MV-4-11 (cell line): ENCODE measurements at regions not wholly inside any gene's neighbourhood (a gene's known extent, or its start where the extent isn't known, plus 50 kb on each side); places are given as distances from the start of the nearest gene placed in this dataset.
"Not testable (repeated sequence)": the region's sequence is repeated elsewhere in the genome, so short reads cannot be mapped to it uniquely, and the experiment has no call there.

ENCODE experiments used
- DNase-seq: peaks from one replicate; lab custom pipeline; 2025; lab: John Stamatoyannopoulos, UW

DNA sequence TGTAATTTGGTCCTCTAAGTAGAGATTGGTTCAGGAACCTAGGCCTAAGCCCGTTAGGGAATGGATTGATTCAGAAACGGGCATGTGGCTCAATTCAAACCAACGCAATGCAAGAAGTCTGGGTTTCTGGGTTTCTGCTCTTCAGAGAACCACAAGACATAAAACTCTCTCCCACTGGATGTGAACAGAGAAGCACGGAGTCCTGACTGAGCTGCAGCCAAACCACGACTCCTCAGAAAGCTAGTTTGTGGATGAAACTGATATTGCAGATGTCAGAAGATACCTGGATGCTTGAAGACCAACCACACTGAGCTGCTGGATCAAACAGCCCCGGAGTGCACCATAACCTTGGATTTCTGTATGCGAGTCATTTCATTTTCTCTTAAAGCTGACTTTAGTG is 50.0 kb downstream of the SOD2 start:
- DNase-seq: no peak

DNA sequence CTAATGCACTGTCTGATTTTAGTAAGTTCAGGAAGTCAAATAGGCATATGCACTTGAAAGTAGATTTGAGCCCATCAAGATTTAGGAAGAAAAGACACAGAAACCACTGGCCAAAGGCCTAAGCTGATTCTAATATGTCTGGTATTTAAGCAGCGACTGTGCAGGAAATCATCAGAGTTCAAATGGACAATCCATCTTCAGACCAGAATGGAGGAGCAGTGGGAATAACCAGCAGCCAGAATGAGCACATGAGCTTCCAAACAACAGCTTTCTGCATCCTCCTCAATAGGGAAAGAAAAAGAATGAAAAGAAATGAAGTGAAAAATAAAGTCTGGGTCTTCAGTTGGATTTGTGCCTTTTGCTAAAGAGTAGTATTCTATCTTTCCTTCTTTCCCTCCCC is 50.6 kb downstream of the SOD2 start:
- no peak for DNase-seq

DNA sequence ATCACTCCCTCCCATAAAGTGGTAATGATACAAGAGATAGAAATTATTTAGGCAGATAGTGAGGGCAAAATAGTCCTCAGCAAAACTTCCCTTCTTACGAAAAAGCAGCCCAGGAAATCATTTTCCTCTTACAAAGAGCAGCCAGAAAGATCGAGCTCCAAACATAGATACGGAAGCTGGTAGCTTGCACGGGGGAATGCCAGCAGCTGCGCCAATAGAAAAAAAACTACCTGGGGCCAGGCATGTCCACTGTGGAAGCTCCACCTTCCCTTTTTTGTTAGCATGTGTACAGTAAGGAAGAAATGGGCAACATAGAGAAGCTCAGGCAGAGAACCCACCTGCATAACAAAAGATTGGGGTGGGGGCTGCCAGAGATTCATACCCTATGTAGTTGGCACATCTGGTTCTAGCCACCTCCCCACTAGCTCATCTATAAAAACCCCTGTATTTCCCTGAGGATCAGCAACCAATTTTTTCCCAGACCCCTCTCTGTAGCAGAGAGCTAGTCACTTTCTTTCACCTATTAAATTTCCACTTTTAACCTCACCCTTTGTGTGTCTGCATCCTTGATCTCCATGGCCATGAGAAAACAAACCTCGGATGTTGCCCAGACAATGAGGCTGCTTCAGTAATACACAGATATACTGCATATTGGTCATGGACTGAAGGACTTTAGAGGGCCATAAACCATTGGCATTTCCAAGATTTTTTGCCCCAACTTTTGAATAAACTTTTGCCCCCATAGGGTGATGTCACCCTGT is 52.1 kb downstream of the SOD2 start:
- DNase-seq: no peak

DNA sequence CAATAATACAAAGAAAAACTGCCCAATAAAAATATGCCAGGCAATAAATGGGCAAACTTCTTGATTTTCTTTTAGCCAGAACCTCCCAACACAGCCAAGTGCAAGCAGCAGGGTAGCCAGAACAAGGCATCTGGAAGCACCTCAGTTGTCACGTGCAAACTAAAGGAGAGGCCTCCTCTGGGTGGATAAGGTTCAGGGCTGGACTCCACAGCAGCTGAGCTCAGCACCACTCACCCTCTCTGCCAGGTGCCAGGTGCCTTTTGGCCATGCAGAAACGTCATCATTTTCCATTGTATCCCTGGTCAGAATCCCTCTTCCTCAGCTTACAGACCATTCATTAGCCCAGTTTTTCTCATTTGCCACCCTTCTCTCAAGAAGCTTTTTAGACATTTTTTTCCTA is 52.7 kb downstream of the SOD2 start:
- DNase-seq: no peak

DNA sequence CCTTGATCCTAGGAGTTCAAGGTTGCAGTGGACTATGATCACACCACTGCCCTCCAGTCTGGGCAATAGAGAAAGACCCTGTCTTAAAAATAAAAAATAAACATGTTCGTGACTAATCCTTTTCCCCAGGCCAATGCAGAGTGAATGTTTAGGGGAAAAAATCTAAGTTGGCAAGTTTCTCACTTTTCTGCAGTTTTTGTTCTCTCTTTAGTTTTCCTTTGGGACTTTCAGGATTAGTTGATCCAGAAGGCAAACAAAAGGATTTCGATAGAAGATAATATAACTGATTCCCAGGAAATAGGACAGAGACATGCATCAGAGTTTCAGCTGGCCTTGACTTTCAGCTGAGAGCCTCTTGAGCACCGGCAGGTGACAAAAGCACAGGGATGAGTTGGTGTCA is 53.3 kb downstream of the SOD2 start:
- DNase-seq: no peak

DNA sequence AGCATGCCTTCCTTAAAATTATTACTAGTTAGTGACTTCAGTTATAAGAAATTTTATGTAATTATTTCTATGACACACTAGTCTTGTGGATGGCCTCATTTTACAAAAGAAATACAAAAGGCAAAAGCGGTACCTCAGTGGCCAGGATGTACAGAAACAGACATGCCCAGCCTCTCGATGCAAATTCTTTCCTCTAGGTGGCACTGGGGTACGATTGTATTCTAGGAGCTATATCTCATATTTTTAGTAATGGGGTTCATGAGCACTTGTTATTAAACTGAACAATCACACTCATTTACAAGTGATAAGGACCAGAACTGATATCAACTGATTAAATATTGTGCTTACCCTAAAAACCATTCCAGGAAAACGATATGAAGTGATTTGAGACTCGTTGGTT is 59.8 kb downstream of the SOD2 start:
- DNase-seq: no peak

DNA sequence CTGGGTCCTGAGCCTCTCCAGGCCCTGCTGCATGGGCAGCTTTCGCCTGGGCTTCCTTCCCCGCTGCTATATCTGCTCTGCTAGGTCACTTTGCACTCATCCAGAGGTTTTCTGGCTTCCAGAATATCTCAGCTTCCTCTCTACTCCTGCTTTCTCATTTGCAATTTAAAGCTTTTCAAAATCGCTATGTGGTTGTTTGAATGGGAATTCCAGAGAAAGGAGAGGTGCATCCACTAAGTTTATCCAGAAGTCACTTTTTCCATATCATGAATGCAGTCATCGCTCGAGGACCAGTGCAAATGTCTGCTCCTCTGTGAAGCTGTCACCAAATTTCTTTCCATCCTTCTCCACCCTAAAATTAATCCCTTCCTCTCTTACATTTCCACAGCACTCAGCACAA is 61.2 kb downstream of the SOD2 start:
- DNase-seq: no peak

DNA sequence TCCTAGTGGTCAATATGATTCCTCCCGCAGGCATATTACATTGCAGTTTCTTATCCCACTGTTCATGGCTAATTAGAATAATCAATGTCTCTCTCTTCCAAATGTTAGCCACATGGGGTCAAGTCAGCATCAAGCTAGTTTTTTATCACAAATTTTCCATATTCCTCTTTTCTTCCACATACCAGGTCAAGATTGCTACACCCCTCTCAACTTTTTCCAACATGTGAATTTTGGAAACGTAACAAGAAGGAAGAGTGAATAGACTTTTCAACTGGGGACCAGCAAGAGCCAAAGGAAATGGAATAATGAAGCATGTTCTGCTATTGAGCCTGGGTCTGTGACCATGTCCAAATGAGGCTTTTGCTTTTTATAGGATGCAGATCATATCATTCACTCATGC is 65.1 kb downstream of the SOD2 start:
- no peak for DNase-seq

DNA sequence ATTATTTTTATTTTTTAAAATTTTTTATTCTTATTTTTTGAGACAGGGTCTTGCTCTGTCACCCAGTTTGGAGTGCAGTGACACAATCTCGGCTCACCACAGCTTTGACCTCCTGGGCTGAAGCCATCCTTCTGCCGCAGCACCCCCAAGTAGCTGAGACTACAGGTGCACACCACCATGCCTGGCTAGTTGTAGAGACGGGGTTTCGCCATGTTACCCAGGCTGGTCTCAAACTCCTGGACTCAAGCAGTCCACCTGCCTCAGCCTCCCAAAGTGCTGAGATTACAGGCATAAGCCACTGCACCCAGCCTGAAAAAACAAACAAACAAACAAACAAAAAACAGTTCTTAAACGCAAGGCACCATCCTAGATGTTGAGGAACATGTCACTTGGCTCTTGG is 66.5 kb downstream of the SOD2 start:
- not testable (repeated sequence) for DNase-seq

DNA sequence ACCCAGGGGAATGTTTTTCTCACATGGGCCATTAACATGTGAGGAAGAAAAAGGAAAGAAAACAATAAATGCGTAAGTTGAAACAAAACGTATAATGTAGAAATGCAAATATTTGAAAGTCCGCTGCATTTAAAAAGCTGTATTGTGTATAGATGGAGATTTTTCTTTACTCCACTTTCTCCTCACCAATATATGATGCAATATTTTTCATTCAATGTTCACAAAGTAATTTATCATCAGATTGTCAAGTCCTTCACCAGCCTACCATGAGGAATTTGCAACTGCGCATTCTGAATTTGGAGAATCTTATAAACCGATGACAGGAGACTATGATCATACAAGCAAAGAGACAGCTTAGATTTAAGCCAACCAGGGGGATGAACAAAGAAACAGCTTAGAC is 69.9 kb downstream of the SOD2 start:
- no peak for DNase-seq

DNA sequence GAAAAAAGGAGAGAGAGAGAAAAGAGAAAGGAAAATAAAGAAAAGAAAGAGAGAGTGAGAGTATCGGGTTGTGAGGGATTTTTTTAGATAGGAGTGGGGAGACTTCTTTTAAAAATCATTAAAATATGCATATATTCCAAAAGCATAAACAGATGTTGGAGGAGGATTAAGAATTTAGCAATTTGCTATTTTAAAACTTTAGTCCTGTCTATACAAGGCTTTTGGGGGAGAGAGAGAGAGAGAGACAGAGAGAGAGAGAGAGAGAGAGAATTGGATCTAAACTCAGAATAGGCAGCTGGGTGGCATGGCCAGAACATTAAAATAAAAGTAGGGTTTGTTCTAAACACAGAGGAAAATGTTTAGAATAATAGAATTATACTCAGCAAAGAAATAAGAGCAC is 72.1 kb downstream of the SOD2 start:
- DNase-seq: no peak

DNA sequence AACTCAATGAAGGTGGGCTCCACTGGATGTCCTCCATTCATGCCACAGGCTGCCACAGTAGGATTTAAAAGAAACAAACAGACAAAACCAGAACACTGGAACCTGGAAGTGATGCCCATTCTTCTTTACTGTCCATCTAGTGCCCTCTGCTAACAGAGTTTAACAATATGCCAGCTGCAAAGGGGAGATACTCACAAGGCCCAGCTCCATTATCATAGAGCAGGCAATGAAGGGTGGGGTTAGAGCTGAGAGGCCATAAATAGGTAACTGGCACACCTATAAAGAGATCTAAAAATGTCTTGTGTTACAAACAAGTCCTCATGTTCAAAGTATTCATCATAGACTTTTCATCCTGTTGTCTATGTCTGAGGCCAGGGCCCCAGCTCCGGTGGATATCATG is 75.6 kb downstream of the SOD2 start:
- DNase-seq: no peak

DNA sequence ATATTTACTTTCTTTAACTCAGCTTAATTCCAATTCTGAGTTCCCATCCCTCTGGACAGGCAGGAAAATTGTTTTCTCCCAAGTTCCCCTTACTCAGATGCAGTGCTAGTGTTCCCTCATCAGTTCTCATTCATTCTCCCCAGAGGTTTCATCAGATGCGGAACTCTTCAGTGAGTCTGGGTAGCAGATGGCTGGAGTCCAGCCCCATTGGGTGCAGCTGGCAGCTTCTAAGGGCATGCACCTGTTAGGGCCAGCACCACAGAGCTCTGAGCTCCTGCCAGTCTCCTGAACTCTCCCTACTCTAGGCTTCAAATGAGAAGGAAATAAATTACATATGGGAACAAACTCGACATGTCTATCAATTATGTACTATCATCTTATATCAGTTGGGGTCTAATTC is 76.6 kb downstream of the SOD2 start:
- DNase-seq: no peak

DNA sequence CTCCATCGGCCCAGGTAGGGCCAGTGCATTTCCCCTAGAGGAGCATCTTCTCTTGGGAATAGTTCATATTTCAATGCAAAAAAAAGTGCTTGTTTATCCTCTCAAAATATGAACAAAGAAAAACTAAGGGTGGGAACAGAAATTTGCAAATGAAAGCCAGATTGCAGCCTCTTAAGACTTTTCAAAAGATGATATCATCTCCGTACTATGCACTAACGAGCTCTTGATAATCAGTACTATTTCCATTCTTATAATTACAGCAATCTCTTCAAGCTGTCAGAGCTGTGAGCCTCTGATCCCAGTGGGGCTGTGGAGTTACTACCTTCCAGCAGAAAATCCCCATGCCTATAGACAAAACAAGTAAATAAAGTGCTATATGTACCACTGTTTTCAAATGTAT is 77.1 kb downstream of the SOD2 start:
- DNase-seq: no peak

DNA sequence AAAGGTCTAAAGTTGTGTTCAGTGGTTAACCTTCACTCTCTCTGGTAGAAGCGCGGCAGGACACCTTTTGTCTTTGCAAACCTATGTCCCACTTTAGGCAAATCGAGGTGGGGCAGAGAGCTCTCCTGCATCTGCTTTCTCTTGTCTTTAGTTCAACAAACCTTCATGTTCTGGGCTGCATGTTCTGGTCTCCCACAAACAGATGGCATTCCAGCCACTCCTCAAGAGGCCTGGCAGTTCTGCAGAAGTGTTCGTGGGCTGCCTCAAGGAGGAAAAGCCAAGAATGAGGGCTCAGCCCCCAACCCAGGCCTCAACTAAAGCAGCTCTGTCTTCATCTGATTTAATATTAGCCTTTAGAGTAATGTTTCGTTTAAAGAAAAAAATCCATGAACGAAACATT is 82.2 kb downstream of the SOD2 start:
- DNase-seq: no peak

DNA sequence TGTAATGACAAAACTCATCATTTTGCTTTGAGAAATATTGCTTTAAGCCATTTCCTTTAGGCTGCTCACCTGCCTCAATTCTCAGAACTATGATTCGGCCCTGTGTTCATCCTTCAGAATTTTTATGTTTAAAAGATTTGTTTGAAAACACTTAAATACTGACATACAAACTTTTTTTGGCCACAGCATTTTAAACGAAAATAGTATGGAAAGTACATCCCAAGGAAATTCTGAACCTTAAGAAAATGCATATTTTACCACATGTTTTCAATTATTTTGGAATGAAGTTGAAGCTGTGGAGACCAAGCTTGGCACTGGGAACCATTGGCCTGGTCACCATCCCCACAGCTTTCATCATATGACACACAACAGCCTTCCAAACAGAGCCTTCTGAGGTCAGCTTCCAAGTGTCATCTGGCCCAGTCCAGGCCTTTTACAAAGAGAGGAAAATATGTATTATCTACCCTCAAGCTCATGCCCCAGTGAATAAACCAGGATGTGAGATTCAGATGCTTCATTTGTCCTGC is 83.3 kb downstream of the SOD2 start:
- no peak for DNase-seq

DNA sequence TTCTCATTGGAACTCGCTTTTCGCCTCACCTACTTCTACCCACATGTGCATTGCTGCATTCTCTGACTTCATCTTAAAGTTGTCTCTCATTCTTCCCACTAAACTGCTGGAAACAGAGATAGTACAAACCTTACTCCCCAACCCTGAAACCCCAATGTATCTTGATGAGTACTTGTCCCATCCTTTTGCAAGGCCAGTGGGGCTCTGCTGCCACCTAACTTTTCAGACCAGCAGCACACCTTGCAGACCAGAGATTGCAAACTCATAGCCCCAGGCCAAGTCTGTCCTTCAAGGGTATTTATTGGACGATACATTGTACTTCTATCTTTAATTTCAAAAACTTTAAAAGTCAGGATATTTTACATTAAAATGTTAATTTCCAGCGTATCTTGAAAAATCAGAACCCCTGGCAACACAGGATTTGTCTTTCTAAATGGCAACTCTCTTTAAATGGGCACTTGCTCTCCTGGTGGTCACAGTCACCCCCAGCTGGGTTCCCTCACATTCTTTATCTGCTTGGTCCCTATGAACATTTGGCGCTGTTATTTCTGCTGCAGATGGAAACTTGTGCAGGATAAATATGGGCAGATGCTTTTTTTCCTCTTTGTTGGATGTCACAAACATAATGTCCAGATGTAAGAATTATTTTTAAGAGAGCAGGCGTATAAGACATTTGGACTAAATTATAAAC is 83.9 kb downstream of the SOD2 start:
- no peak for DNase-seq

DNA sequence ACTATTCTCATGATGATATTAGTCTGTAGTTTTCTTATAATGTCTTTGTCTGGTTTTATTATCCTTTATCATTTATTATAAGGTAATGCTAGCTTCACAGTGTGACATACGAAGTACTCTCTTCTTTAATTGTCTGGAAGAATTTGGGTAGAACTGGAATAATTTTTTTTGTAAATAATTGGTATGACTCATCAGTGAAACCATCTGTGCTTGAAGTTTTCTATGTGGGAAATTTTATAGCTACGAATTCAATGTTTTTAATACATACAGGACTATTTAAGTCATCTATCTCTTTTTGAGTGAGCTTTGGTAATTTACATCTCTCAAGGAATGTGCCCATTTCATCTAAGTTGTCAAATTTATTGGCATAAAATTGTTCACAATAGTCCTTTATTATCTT is 86.3 kb downstream of the SOD2 start:
- DNase-seq: no peak

DNA sequence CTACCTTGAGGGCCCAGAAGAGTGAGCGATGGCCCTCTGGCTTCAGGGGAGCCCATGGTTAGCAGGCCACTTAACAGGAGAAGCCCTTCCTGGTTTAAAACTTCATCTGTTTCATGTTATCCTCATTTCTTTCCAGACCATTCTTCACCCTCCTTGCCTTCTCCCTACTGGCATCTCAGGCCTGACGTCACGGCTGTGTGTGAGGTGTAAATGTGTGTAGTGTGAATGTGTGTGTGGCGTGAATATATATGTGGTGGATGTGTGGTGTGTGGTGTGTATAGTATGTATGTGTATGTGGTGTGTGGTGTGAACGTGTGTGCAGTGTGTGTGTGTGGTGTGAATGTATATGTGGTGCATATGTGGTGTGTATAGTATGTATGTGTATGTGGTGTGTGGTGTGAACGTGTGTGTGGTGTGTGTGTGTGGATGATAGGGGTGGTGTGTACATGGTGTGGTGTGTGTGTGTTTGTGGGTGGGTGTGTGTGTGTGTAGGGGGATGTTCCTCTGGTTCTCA is 88.5 kb downstream of the SOD2 start:
- no peak for DNase-seq

DNA sequence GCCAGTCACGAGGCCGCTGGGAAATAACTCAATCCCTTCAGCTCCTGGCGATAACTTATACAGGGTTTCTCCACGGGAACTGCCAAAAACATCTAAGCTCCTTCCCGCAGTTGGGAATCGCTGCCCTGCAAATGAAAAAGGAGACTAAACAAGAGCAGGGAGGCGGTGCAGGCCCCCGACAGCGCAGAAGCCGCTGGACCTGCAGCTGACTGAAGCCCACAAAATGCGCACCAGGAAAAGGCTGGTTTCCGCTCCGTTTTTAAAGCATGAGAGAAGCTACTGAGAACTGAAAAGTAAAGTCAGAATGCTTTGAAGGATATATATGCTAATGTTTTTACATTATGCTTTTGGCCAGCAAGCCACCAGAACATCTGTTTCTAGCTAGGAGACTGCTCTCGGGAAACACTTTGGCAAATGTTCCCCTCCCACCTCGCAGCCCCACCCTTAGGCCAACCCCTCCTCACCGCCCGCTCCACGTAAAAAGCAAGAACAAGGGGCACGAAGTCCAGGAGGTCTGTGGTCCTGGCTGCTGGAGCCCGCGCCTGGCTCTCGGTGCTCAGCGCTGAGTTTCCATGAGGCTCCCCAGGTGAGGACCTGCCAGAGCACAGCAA is 90.5 kb downstream of the SOD2 start:
- no peak for DNase-seq

DNA sequence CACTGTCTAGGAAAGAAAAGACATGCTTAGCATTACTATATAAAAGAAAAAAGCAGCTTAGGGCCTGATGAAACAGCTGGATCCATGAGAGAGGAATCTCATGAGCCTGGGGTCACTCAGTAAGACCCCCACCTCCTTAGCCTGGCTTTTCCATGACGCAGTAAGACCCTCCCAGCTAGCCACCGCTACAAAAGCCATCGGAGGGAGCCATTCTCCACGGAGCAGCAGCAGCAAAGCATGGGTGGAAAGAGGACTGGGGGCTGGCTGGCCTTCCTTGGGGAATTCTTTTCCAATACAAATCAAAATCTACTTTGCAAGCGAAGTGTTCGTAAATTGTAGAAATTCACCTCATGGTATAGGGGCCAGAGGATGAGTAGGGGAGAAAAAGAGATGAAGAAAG is 91.8 kb downstream of the SOD2 start:
- no peak for DNase-seq

DNA sequence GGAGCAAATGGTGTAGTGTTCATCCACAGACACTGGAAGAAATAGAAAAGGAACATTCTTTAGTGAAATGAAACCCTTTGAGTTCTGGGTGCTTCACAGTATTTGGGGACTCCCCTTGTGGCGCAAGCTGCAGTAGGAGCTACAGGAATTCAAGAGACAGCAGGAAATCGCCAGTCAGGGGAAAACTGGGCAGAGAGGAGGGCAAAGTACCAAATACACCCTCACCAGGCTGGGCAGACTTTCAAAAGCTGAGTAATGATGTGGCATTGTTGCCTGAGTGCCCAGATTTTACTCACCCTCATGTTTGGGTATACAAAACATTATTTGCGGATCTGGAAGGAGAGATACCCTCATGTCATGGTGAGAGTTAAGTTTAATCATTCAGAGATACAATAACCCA is 97.9 kb downstream of the SOD2 start:
- no peak for DNase-seq

DNA sequence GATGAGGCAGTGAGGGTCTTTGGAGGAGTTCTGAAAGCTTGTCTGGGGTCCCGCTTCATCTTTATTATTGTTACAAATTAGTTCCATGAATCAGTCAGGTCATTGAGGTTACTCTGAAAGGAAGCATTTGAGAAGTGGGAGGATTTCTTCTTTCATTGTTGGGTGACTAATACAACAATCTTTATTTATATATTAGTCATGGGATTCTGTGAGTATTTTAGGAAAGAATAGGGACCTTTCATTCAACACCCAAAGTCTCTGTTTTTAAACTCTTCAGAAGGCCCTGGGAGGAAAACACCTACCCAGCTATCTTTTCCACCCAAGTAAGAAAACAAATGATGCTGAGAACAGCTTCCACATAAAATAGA is 98.3 kb downstream of the SOD2 start:
- DNase-seq: no peak
